IMR-90 (cell line): ENCODE measurements at regions not wholly inside any gene's neighbourhood (a gene's known extent, or its start where the extent isn't known, plus 50 kb on each side); places are given as distances from the start of the nearest gene placed in this dataset.

Source experiments
- ATAC-seq: fragments of 200-7000 bp; cut with Tn5 transposase; 2 replicates; pipeline ENCODE4 v1.9.1; 2020; ENCODE audit warnings: low read depth, mild to moderate bottlenecking, moderate library complexity
- BruUV-seq: library from RNA; stranded (reverse); fragments of 400-500 nt; replicated peaks from 2 replicates; lab custom pipeline; 2021; lab: Mats Ljungman, UMichigan
- CTCF ChIA-PET: fragments of 300-600 bp; formaldehyde crosslinking; extraction: SDS; loops from one replicate; lab custom pipeline; 2021; ENCODE audit warnings: antibody characterized with exemption; lab: Yijun Ruan, JAX
- POLR2A ChIA-PET: fragments of 300-600 bp; sonication (Branson Sonifier 250); formaldehyde crosslinking; loops from one replicate; lab custom pipeline; 2022; ENCODE audit warnings: antibody characterized with exemption; ENCODE audit not compliant: unreplicated experiment; lab: Charles Lee
- DNase-seq: peaks from one replicate; pipeline ENCODE4 v3.0.0; 2013
- H2AFZ ChIP-seq: replicated peaks from 2 replicates; pipeline ENCODE3; 2013; ENCODE audit warnings: low read length, mild to moderate bottlenecking; ENCODE audit not compliant: poor library complexity
- H2AK5ac ChIP-seq: 2 replicates; pipeline ENCODE4 v1.6.1; 2013; ENCODE audit warnings: low read depth, low read length, inconsistent platforms
- H2AK9ac ChIP-seq: replicated peaks from 2 replicates; pipeline ENCODE3; 2013; ENCODE audit warnings: mild to moderate bottlenecking, low read depth, low read length, moderate library complexity; ENCODE audit not compliant: poor library complexity
- H2BK120ac ChIP-seq: 2 replicates; pipeline ENCODE4 v1.6.1; 2013; ENCODE audit warnings: low read depth, low read length, inconsistent platforms
- H2BK15ac ChIP-seq: 3 replicates; pipeline ENCODE4 v1.6.1; 2013; ENCODE audit warnings: low read depth, low read length, inconsistent platforms
- H2BK20ac ChIP-seq: 2 replicates; pipeline ENCODE4 v1.6.1; 2013; ENCODE audit warnings: low read depth, mild to moderate bottlenecking, inconsistent platforms, low read length, moderate library complexity
- H2BK5ac ChIP-seq: 2 replicates; pipeline ENCODE4 v1.6.1; 2013; ENCODE audit warnings: mild to moderate bottlenecking, low read depth, low read length, inconsistent platforms; ENCODE audit not compliant: poor library complexity, severe bottlenecking
- H3K14ac ChIP-seq: replicated peaks from 2 replicates; pipeline ENCODE4 v1.6.1; 2013; ENCODE audit warnings: low read depth, low read length, inconsistent platforms
- H3K18ac ChIP-seq: 2 replicates; pipeline ENCODE4 v1.6.1; 2013; ENCODE audit warnings: low read depth, low read length, control low read depth
- H3K23ac ChIP-seq: 2 replicates; pipeline ENCODE4 v1.6.1; 2013; ENCODE audit warnings: low read depth, low read length, inconsistent platforms
- H3K27ac ChIP-seq: 2 replicates; pipeline ENCODE4 v1.5.1; 2013; ENCODE audit warnings: mild to moderate bottlenecking, control low read depth, low read length; ENCODE audit not compliant: insufficient read depth
- H3K27me3 ChIP-seq: 2 replicates; pipeline ENCODE4 v1.6.1; 2013; ENCODE audit warnings: low read length; ENCODE audit not compliant: control insufficient read depth, insufficient read depth
- H3K36me3 ChIP-seq: 2 replicates; pipeline ENCODE4 v1.6.1; 2013; ENCODE audit warnings: low read length, mixed read lengths; ENCODE audit not compliant: control insufficient read depth, insufficient read depth
- H3K4ac ChIP-seq: 2 replicates; pipeline ENCODE4 v1.6.1; 2013; ENCODE audit warnings: low read depth, low read length, inconsistent platforms
- H3K4me1 ChIP-seq: 2 replicates; pipeline ENCODE4 v1.6.1; 2013; ENCODE audit warnings: low read length, mixed read lengths; ENCODE audit not compliant: control insufficient read depth, insufficient read depth
- H3K4me2 ChIP-seq: 2 replicates; pipeline ENCODE4 v1.6.1; 2013; ENCODE audit warnings: low read depth, mild to moderate bottlenecking, control low read depth, low read length, moderate library complexity
- H3K4me3 ChIP-seq: 2 replicates; pipeline ENCODE4 v1.5.1; 2013; ENCODE audit warnings: low read depth, mild to moderate bottlenecking, control low read depth, low read length, moderate library complexity; ENCODE audit not compliant: insufficient read depth
- H3K56ac ChIP-seq: 2 replicates; pipeline ENCODE4 v1.6.1; 2013; ENCODE audit warnings: low read length, inconsistent platforms; ENCODE audit not compliant: insufficient read depth; ENCODE audit errors: extremely low read depth
- H3K79me1 ChIP-seq, 2 experiments: 2 replicates each; pipeline ENCODE4 v1.6.1; 2013; ENCODE audit warnings: low read length in 2 of 2, inconsistent platforms in 1 of 2, low read depth in 1 of 2
- H3K9ac ChIP-seq: 2 replicates; pipeline ENCODE4 v1.6.1; 2013; ENCODE audit warnings: low read depth, low read length, control low read depth
- H3K9me1 ChIP-seq: 2 replicates; pipeline ENCODE4 v1.6.1; 2013; ENCODE audit warnings: low read length, inconsistent platforms; ENCODE audit not compliant: insufficient read depth
- H3K9me3 ChIP-seq: 2 replicates; pipeline ENCODE4 v1.6.1; 2013; ENCODE audit warnings: low read length; ENCODE audit not compliant: control insufficient read depth, insufficient read depth
- H4K20me1 ChIP-seq: 2 replicates; pipeline ENCODE4 v1.6.1; 2013; ENCODE audit warnings: low read length, inconsistent platforms; ENCODE audit not compliant: insufficient read depth
- H4K5ac ChIP-seq: 2 replicates; pipeline ENCODE4 v1.6.1; 2013; ENCODE audit warnings: mild to moderate bottlenecking, low read depth, low read length, control low read depth
- H4K8ac ChIP-seq, 2 experiments: 2 replicates each; pipeline ENCODE4 v1.6.1; 2013; ENCODE audit warnings: low read depth in 2 of 2, low read length in 2 of 2, control low read depth in 1 of 2, inconsistent platforms in 1 of 2
- H4K91ac ChIP-seq: 2 replicates; pipeline ENCODE4 v1.6.1; 2013; ENCODE audit warnings: low read depth, low read length, inconsistent platforms; ENCODE audit not compliant: insufficient read depth
- CEBPB ChIP-seq: IDR thresholded peaks from 2 replicates; pipeline ENCODE4 v1.6.1; 2012; ENCODE audit warnings: low read depth, low read length, improper control_type of control experiment
- NFE2L2 ChIP-seq: fragments of 150-350 bp; IDR thresholded peaks from 2 replicates; pipeline ENCODE4 v1.6.1; 2016; ENCODE audit warnings: low read depth, mild to moderate bottlenecking, low read length
- WGBS, 2 experiments: methylation state at CpG; one replicate each; pipeline versions ENCODE4 v1.1.5 to v1.1.7; 2013; ENCODE audit warnings: missing lambda C conversion rate in 2 of 2; ENCODE audit not compliant: insufficient read length in 1 of 2; ENCODE audit errors: extremely low coverage in 2 of 2; 5-methylcytosine and 5-hydroxymethylcytosine counted together
- dilution Hi-C: fragments of 300-500 bp; cut with HindIII; formaldehyde crosslinking; loops from one replicate; pipeline ENCODE4 v1.14.3; 2018; ENCODE audit warnings: low sequenced_read_pairs; ENCODE audit not compliant: unreplicated experiment
- in situ Hi-C: fragments of 300-500 bp; cut with MboI; formaldehyde crosslinking; loops from 3 replicates; pipeline ENCODE4 v1.14.3; 2019; ENCODE audit warnings: low sequenced_read_pairs, inconsistent platforms, mixed read lengths
- intact Hi-C: fragments of 100-400 bp; cut with micrococcal nuclease; formaldehyde crosslinking; loops from 2 replicates; pipeline ENCODE4 v1.10.0; 2022

DNA sequence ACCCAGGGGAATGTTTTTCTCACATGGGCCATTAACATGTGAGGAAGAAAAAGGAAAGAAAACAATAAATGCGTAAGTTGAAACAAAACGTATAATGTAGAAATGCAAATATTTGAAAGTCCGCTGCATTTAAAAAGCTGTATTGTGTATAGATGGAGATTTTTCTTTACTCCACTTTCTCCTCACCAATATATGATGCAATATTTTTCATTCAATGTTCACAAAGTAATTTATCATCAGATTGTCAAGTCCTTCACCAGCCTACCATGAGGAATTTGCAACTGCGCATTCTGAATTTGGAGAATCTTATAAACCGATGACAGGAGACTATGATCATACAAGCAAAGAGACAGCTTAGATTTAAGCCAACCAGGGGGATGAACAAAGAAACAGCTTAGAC, 69.9 kb downstream of the SOD2 start:
- Histone ChIP-seq H3K4me3 (no peak overlapping the region), H2AFZ (no peak overlapping the region), H3K4me2 (no peak overlapping the region), H3K18ac (no peak overlapping the region), H3K4ac (no peak overlapping the region), H3K27ac (no peak overlapping the region), H2BK20ac (no peak overlapping the region), H2AK5ac (no peak overlapping the region), H4K20me1 (no peaks in the 10 kb centered on the region), H3K9me1 (no peaks in the 10 kb centered on the region), H3K23ac (no peak overlapping the region), H3K79me1 (no peaks in the 10 kb centered on the region), H3K4me1 (no peaks in the 10 kb centered on the region), H3K9me3 (no peaks in the 10 kb centered on the region), H4K91ac (no peak overlapping the region), H3K9ac (no peak overlapping the region), H3K27me3 (no peaks in the 10 kb centered on the region), H2BK120ac (no peak overlapping the region), H3K36me3 (no peaks in the 10 kb centered on the region), H3K14ac (no peak overlapping the region), H2BK15ac (no peak overlapping the region), H2BK5ac (no peak overlapping the region), H3K56ac (no peak overlapping the region), H4K8ac (no peak overlapping the region), H2AK9ac (no peak overlapping the region), H4K5ac (no peak overlapping the region)
- no peak for ATAC-seq
- in situ Hi-C loops (no loop called here), dilution Hi-C loops (no loop called here), intact Hi-C loops (no loop called here)
- no peak for TF ChIP-seq NFE2L2
- peak; percentile 25; the same call in 1 of the 2 replicates for TF ChIP-seq CEBPB
- POLR2A ChIA-PET, result no interaction called here
- DNase-seq, result no peak
- no TSS peak for BruUV-seq
- WGBS, 2 experiments, result no CpG with 5 or more reads among the region's 5 CpGs
- CTCF ChIA-PET, result no interaction called here
